ENCODE measurements at regions not wholly inside any gene's neighbourhood (a gene's known extent, or its start where the extent isn't known, plus 50 kb on each side); places are given as distances from the start of the nearest gene placed in this dataset.
"Not testable (repeated sequence)": the region's sequence is repeated elsewhere in the genome, so short reads cannot be mapped to it uniquely, and the experiment has no call there.

DNA sequence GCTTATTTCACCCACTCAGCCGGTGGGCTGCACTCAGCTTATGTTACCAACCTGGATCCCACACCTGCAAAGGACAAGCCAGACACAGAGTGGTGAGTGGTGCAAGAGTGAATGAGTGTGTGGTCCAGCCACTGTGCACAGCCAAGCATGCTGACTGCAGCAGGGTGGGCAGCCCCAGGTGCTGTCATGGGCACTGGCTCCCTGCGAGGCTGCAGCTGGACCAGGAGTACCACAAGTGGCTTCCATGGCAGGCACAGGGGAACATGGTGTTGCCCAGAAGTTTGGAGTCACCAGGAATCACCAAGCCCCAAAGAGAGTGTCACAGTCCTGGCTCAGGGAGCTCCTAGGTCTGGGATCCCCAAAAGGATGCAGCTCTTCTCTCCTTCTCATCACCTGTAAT lies 1093.4 kb downstream of the KHDRBS2 start:
- no peak overlapping the region for H3K27ac ChIP-seq
- no peak overlapping the region for H3K4me3 ChIP-seq
- H3K4me1 ChIP-seq, result no peaks in the 10 kb centered on the region
- WGBS, 2 donors, result 33% methylated on average over 2 of the region's 2 CpGs
- DNase-seq (ENCODE audit: low spot score in 2 of 2), result no peak
- peaks cover 0 to 12% (median 0%) of the 10 kb centered on the region in 4 donors for H3K9me3 ChIP-seq
- no peaks in the 10 kb centered on the region for H3K36me3 ChIP-seq
- no peaks in the 10 kb centered on the region for H3K27me3 ChIP-seq
- TF ChIP-seq EP300 (IDR thresholded peaks at IDR 0.05) (no peak), POLR2A (IDR thresholded peaks at IDR 0.05) (no peak), CTCF (IDR thresholded peaks at IDR 0.05) (no peak)

DNA sequence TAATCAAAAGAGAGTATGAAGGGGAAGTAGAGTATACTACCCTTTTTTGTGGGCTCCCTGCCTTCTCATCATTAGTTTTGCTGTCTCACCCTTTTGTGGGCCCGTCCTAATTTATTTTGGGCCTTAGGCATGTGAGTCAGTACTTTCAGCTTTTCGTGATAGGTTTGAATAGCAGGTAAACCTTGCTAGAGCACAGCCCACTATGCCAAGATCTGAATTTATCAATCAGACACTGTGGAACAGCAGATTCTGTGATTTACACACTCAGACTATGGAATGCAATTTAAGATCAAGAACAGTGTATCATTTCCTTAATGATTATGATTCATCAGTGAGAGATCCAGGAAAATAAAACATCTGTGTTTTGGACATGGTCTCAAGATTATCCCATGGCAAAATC lies 1117.1 kb downstream of the KHDRBS2 start:
- DNase-seq (ENCODE audit: low spot score in 2 of 2), result no peak
- 76% methylated on average over 2 of the region's 2 CpGs for WGBS, 2 donors
- H3K27ac ChIP-seq, result no peak overlapping the region

DNA sequence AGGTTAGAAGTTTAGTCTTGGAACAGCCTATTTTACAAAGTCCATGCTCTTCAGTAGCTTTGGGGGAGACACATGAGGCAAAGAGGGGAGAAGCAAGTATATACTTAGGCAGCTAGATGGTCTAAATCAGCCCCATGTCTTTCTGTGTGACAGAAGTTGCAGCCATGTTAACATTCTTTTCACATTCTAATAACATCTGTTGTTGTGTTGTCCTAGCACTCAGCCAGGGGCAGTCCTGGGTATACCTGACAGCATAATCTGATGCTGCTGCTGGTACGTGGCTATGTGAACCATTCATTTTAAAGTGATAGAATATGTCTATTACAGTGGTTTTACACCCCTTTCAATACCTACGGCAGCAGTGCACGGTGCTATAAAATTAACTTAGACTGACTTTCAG lies 1137.0 kb downstream of the KHDRBS2 start:
- H3K9me3 ChIP-seq; H3K4me1 ChIP-seq; H3K36me3 ChIP-seq; H3K27ac ChIP-seq; H3K4me3 ChIP-seq; DNase-seq (ENCODE audit: low spot score in 2 of 2); H3K27me3 ChIP-seq: not testable (repeated sequence)
- WGBS, 2 donors, result 58 to 60% methylated on average over 3 of the region's 3 CpGs

More for the DNA sequence above, 1117.1 kb downstream of the KHDRBS2 start:
- no peaks in the 10 kb centered on the region for H3K27me3 ChIP-seq
- H3K36me3 ChIP-seq, result no peaks in the 10 kb centered on the region
- H3K4me1 ChIP-seq, result no peaks in the 10 kb centered on the region
- TF ChIP-seq CTCF (IDR thresholded peaks at IDR 0.05), result no peak
- TF ChIP-seq POLR2A (IDR thresholded peaks at IDR 0.05), result no peak
- TF ChIP-seq EP300 (IDR thresholded peaks at IDR 0.05), result no peak
- no peaks in the 10 kb centered on the region for H3K9me3 ChIP-seq
- H3K4me3 ChIP-seq, result no peak overlapping the region

DNA sequence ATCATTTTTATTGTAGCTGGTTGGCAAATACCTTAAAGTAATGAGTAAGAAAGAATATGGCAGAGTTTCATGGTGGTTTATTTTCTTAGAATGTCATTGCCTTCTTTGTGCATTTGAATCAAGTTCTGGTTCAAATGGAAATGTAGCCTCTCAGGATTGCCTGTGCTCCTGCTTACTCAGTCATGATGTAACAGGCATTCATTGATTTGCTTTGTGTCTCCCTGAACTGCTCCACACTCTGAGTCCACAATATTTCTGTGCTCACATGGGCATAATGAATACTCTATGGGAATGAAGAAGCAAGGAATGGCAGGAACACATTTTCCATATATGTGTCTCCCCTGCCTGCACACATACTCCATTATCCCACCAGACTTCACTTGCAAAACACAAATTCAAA lies 1143.8 kb downstream of the KHDRBS2 start:
- not testable (repeated sequence) for DNase-seq (ENCODE audit: low spot score in 2 of 2); H3K27me3 ChIP-seq; H3K4me1 ChIP-seq; H3K36me3 ChIP-seq; H3K4me3 ChIP-seq; H3K9me3 ChIP-seq; H3K27ac ChIP-seq

GRCh38 chr6:61134028-61134427 lies 1152.0 kb downstream of the KHDRBS2 start:
- no peak for DNase-seq (ENCODE audit: low spot score in 2 of 2)
- TF ChIP-seq CTCF (IDR thresholded peaks at IDR 0.05) (no peak), EP300 (IDR thresholded peaks at IDR 0.05) (no peak), POLR2A (IDR thresholded peaks at IDR 0.05) (no peak)
- WGBS, 2 donors, result 81 to 89% methylated on average over 5 of the region's 5 CpGs

DNA sequence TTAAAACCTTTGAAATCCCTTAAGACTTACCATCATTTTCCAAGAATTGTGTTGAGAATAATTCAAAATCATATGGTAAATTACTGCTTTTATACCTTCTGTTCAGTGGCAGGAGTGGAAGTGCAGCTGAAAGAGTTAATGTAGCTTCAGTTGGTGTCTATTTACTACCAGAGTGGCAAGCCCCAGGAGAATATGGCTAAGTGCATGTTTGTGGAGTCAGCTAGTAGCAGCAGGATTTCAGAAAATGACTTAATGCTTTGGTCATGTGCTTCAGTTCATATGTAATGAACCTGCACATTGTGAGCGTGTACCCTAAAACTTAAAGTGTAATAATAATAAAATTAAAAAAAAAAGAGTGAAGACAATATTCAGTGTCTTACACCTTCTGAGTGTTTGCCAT lies 1171.8 kb downstream of the KHDRBS2 start:
- H3K4me1 ChIP-seq; H3K27ac ChIP-seq; DNase-seq (ENCODE audit: low spot score in 2 of 2); H3K27me3 ChIP-seq; H3K9me3 ChIP-seq; H3K36me3 ChIP-seq; H3K4me3 ChIP-seq: not testable (repeated sequence)
- WGBS, 2 donors, result 73 to 84% methylated on average over 1 of the region's 1 CpG

More at GRCh38 chr6:61134028-61134427, 1152.0 kb downstream of the KHDRBS2 start:
- Histone ChIP-seq H3K36me3 (no peaks in the 10 kb centered on the region), H3K4me3 (no peak overlapping the region), H3K27me3 (no peaks in the 10 kb centered on the region), H3K4me1 (no peaks in the 10 kb centered on the region), H3K27ac (no peak overlapping the region), H3K9me3 (peaks cover 0 to 10% (median 0%) of the 10 kb centered on the region in 4 donors)

GRCh38 chr6:61107914-61108313 lies 1178.1 kb downstream of the KHDRBS2 start:
- not testable (repeated sequence) for H3K36me3 ChIP-seq; DNase-seq (ENCODE audit: low spot score in 2 of 2); H3K4me1 ChIP-seq; H3K9me3 ChIP-seq; H3K4me3 ChIP-seq; H3K27ac ChIP-seq; H3K27me3 ChIP-seq
- WGBS, 2 donors, result 94 to 98% methylated on average over 6 to 7 of the region's 7 CpGs

DNA sequence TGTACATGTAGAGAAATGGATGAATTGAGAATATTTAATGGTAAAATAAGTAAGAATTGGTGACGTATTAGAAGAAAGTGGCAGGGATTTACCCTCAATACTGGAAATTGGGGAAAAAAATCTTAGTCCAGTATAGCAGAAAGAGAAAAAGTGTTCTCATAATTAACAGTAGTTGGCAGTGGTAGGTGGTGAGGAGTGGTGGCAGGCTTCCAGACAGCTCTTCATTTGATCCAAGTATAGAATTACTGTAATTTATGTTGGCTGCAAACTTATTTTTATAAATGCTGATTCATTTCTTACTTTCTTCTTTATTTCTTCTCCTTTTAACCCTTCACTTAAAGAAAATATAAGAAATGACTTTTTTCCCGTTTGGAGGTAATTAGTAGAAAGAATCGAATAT lies 1182.4 kb downstream of the KHDRBS2 start:
- H3K9me3 ChIP-seq; H3K27ac ChIP-seq; H3K4me1 ChIP-seq; H3K4me3 ChIP-seq; H3K27me3 ChIP-seq; H3K36me3 ChIP-seq; DNase-seq (ENCODE audit: low spot score in 2 of 2): not testable (repeated sequence)
- WGBS, 2 donors, result 78 to 86% methylated on average over 3 of the region's 3 CpGs
